Loucy (cell line): ENCODE measurements at regions not wholly inside any gene's neighbourhood (a gene's known extent, or its start where the extent isn't known, plus 50 kb on each side); places are given as distances from the start of the nearest gene placed in this dataset.

Source experiments
- H2AFZ ChIP-seq: fragments of 200-600 bp; sonication (generic); 2 replicates; pipeline ENCODE4 v1.6.0; 2016; ENCODE audit warnings: antibody characterized with exemption, mild to moderate bottlenecking, low read length, moderate library complexity
- H3F3A ChIP-seq: fragments of 200-600 bp; 2 replicates; pipeline ENCODE4 v1.6.0; 2016; ENCODE audit warnings: antibody characterized with exemption, low read depth, mild to moderate bottlenecking
- H3K27me3 ChIP-seq: fragments of 200-600 bp; sonication (generic); 2 replicates; pipeline ENCODE4 v1.6.1; 2014; ENCODE audit warnings: low read length, mild to moderate bottlenecking; ENCODE audit not compliant: insufficient read depth, poor library complexity, severe bottlenecking
- H3K36me3 ChIP-seq: fragments of 200-600 bp; sonication (generic); 2 replicates; pipeline ENCODE4 v1.6.1; 2016; ENCODE audit warnings: low read length; ENCODE audit not compliant: insufficient read depth
- H3K4me1 ChIP-seq: fragments of 200-600 bp; sonication (generic); 2 replicates; pipeline ENCODE4 v1.5.1; 2014; ENCODE audit warnings: low read length, mild to moderate bottlenecking; ENCODE audit not compliant: insufficient read depth, poor library complexity, severe bottlenecking
- H3K4me2 ChIP-seq: fragments of 200-600 bp; sonication (generic); 2 replicates; pipeline ENCODE4 v1.6.0; 2014; ENCODE audit warnings: antibody characterized with exemption, low read length, low read depth, mild to moderate bottlenecking; ENCODE audit not compliant: poor library complexity, severe bottlenecking
- H3K4me3 ChIP-seq: fragments of 200-600 bp; sonication (generic); 2 replicates; pipeline ENCODE4 v1.5.1; 2014; ENCODE audit warnings: low read length, mild to moderate bottlenecking, mixed read lengths; ENCODE audit not compliant: poor library complexity, severe bottlenecking
- H3K79me2 ChIP-seq: fragments of 200-600 bp; sonication (generic); 2 replicates; pipeline ENCODE4 v1.6.1; 2014; ENCODE audit warnings: low read length; ENCODE audit not compliant: insufficient read depth
- H3K9ac ChIP-seq: fragments of 200-600 bp; sonication (generic); 2 replicates; pipeline ENCODE4 v1.6.0; 2014; ENCODE audit warnings: mild to moderate bottlenecking, low read depth, low read length, moderate library complexity; ENCODE audit not compliant: poor library complexity, severe bottlenecking
- H3K9me2 ChIP-seq: fragments of 200-600 bp; sonication (generic); replicated peaks from 2 replicates; pipeline ENCODE4 v1.6.1; 2016; ENCODE audit warnings: low read depth, low read length, mixed read lengths
- H3K9me3 ChIP-seq: fragments of 200-600 bp; sonication (generic); 2 replicates; pipeline ENCODE4 v1.6.1; 2014; ENCODE audit warnings: mild to moderate bottlenecking, antibody characterized with exemption, low read length, low read depth; ENCODE audit not compliant: insufficient read depth
- H4K20me1 ChIP-seq: fragments of 200-600 bp; sonication (generic); 2 replicates; pipeline ENCODE4 v1.6.0; 2014; ENCODE audit warnings: antibody characterized with exemption, low read length, mild to moderate bottlenecking; ENCODE audit not compliant: insufficient read depth, poor library complexity, severe bottlenecking
- CTCF ChIP-seq: fragments of 200-600 bp; sonication (generic); conservative IDR thresholded peaks from 2 replicates; pipeline ENCODE4 v1.5.1; 2014; ENCODE audit warnings: mild to moderate bottlenecking, antibody characterized with exemption, low read length
- EZH2phosphoT487 ChIP-seq: fragments of 200-600 bp; IDR thresholded peaks from 2 replicates; pipeline ENCODE4 v1.6.1; 2018; ENCODE audit warnings: antibody characterized with exemption, mild to moderate bottlenecking, moderate library complexity, borderline replicate concordance

- no peak overlapping the region for H3K4me2 ChIP-seq
- no peaks in the 10 kb centered on the region for H3K27me3 ChIP-seq
- H3K36me3 ChIP-seq = no peaks in the 10 kb centered on the region
- H3K4me1 ChIP-seq = no peaks in the 10 kb centered on the region
- H2AFZ ChIP-seq = no peak overlapping the region
- no peak overlapping the region for H3K4me3 ChIP-seq
- no peaks in the 10 kb centered on the region for H4K20me1 ChIP-seq
- H3K9me3 ChIP-seq = no peaks in the 10 kb centered on the region
- H3F3A ChIP-seq = no peaks in the 10 kb centered on the region
- H3K9me2 ChIP-seq = no peaks in the 10 kb centered on the region; the same call in 1 of the 2 replicates
- H3K79me2 ChIP-seq = no peaks in the 10 kb centered on the region
- H3K9ac ChIP-seq = no peak overlapping the region
- TF ChIP-seq EZH2phosphoT487 (no peak), CTCF (no peak)
Measured at GRCh38 chr1:79363430-79363829, 356.9 kb upstream of the ADGRL4 start.

- no peaks in the 10 kb centered on the region for H4K20me1 ChIP-seq
- no peaks in the 10 kb centered on the region for H3F3A ChIP-seq
- H3K4me1 ChIP-seq = no peaks in the 10 kb centered on the region
- no peak overlapping the region for H2AFZ ChIP-seq
- no peak overlapping the region for H3K4me2 ChIP-seq
- H3K27me3 ChIP-seq = no peaks in the 10 kb centered on the region
- no peaks in the 10 kb centered on the region for H3K36me3 ChIP-seq
- no peak for TF ChIP-seq CTCF
- no peak for TF ChIP-seq EZH2phosphoT487
- no peaks in the 10 kb centered on the region for H3K79me2 ChIP-seq
- H3K4me3 ChIP-seq = no peak overlapping the region
- H3K9ac ChIP-seq = no peak overlapping the region
- H3K9me3 ChIP-seq = no peaks in the 10 kb centered on the region
- H3K9me2 ChIP-seq = no peaks in the 10 kb centered on the region; the same call in 1 of the 2 replicates
Measured at GRCh38 chr1:79362470-79362869, 355.9 kb upstream of the ADGRL4 start.

DNA sequence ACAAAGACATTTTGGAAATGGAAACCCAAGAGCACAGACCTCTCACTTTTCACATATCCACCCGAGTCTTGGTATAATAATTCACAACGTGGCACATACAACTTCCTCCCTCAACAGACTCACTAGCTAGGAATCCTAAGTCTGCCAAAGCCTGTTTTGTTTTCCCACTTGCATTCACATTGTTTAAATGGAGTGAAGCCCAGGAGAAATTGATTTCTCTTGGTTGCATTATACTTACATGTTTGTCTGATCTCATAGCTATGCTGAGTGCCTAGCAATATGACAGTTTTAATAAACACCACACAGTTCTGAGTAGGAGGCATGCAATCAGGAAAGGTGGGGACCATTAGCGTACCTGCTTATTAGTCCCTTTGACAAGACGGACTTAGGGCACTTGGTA, 348.6 kb upstream of the ADGRL4 start:
- Histone ChIP-seq H3K79me2 (no peaks in the 10 kb centered on the region), H3K27me3 (no peaks in the 10 kb centered on the region), H3K36me3 (no peaks in the 10 kb centered on the region), H3K9me2 (no peaks in the 10 kb centered on the region), H3K4me2 (no peak overlapping the region), H3K9me3 (no peaks in the 10 kb centered on the region), H3K9ac (no peak overlapping the region), H3F3A (no peaks in the 10 kb centered on the region), H3K4me1 (no peaks in the 10 kb centered on the region), H4K20me1 (no peaks in the 10 kb centered on the region), H3K4me3 (no peak overlapping the region), H2AFZ (no peak overlapping the region)
- TF ChIP-seq CTCF = no peak
- no peak for TF ChIP-seq EZH2phosphoT487
